ENCODE measurements at regions not wholly inside any gene's neighbourhood (a gene's known extent, or its start where the extent isn't known, plus 50 kb on each side); places are given as distances from the start of the nearest gene placed in this dataset.

DNA sequence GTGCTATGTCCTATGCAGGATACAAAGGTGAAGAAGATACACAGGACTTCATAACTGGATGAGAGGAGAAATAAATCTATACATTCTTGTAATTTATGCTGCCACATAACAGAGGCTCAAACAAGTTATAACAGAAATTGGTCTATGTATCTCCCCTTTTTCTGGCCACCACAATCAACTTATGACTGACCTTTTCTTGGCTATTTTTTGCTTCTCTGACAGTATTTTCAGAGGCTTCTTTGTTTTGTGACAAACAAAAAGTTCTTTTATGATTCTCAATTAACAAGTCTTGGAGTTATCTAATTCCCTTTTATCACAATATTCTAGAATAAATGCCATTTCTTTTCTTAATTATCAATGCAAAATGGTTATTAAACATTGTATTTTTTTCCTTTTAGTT, 953.0 kb upstream of the ZWINT start:
- H3K4me3 ChIP-seq (replicated peaks; ENCODE audit: low read depth, low read length), result no peak overlapping the region
- TF ChIP-seq, protein P1, sequence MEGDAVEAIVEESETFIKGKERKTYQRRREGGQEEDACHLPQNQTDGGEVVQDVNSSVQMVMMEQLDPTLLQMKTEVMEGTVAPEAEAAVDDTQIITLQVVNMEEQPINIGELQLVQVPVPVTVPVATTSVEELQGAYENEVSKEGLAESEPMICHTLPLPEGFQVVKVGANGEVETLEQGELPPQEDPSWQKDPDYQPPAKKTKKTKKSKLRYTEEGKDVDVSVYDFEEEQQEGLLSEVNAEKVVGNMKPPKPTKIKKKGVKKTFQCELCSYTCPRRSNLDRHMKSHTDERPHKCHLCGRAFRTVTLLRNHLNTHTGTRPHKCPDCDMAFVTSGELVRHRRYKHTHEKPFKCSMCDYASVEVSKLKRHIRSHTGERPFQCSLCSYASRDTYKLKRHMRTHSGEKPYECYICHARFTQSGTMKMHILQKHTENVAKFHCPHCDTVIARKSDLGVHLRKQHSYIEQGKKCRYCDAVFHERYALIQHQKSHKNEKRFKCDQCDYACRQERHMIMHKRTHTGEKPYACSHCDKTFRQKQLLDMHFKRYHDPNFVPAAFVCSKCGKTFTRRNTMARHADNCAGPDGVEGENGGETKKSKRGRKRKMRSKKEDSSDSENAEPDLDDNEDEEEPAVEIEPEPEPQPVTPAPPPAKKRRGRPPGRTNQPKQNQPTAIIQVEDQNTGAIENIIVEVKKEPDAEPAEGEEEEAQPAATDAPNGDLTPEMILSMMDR (IDR thresholded peaks at IDR 0.05; ENCODE audit: low read length, missing control alignments), result no peak
- DNase-seq (ENCODE audit: low read depth), result no peak

DNA sequence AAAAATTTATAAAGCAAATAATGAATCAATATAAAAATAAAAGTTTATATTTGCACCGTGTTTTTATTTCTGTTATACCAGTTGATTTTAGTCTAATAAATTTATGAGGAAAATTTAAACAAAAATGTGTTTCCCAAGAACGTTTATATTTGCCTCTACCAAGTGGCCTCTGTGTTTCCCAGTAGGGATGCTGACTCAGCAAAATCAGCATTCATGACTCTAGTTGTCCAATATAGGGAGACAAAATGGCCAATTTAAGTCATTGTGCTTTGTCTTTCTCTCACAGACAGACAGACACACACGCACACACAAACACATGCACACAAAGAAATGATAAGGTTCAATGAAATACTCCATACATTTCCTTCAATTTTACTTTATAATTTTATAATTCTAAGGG, 942.5 kb upstream of the ZWINT start:
- H3K4me3 ChIP-seq (replicated peaks; ENCODE audit: low read depth, low read length), result no peak overlapping the region
- TF ChIP-seq, protein P1 (IDR thresholded peaks at IDR 0.05; ENCODE audit: low read length, missing control alignments), result no peak
- no peak for DNase-seq (ENCODE audit: low read depth)

DNA sequence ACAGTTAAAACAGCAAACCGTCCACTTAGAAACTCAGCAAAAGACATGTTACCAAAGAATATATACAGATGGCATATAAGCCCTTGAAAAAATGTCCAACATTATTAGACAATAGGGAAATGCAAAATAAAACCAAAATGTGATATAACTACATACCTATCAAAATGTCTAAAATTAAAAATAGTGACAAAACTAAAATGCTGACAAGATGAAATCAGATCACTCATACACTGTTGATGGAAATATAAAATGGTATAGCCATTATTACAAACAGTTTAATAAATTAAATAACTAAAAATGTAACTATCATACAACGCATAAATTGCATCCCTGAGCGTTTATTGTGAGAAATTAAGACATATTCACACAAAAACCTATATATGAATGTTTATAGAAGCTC, 939.7 kb upstream of the ZWINT start:
- DNase-seq (ENCODE audit: low read depth), result no peak
- H3K4me3 ChIP-seq (replicated peaks; ENCODE audit: low read depth, low read length), result no peak overlapping the region
- TF ChIP-seq, protein P1 (IDR thresholded peaks at IDR 0.05; ENCODE audit: low read length, missing control alignments), result no peak

DNA sequence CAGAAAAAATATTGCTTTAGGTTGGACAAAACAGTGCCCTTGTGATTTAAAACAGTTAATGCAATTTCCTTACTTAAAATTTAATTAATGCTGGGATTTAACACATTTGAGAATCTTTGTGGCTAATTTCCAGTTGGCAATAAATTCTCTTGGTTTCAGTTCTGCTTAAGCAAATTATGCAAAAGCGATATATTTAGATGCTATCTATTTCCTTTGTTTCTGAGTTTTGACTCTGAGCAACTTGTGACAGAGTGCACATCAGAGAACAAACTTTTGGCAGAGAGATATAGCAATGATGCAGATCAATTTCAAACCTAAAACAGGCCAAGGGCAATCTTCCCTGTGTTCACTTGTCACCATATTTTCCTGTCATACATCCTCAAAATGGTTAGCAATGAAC, 933.6 kb upstream of the ZWINT start:
- DNase-seq (ENCODE audit: low read depth), result no peak
- TF ChIP-seq, protein P1 (IDR thresholded peaks at IDR 0.05; ENCODE audit: low read length, missing control alignments), result no peak
- H3K4me3 ChIP-seq (replicated peaks; ENCODE audit: low read depth, low read length), result no peak overlapping the region

DNA sequence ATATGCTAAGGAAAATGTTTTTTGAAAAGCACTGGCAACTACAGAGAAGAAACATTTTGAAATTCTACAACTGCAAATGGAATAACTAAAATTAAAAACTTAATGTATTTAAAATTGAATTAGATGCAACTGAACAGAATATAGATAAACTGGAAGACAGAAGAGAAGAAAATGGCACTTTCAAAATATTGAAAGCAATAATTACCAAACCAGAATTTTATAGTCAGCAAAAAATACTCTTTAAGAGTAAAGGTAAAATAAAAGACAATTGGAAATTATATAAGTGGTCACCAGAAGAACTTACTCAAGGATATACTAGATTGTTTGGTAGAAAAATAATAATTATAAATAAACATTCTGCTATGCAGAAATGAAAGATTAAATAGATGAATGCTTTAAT, 927.7 kb upstream of the ZWINT start:
- H3K4me3 ChIP-seq (replicated peaks; ENCODE audit: low read depth, low read length), result no peak overlapping the region
- TF ChIP-seq, protein P1 (IDR thresholded peaks at IDR 0.05; ENCODE audit: low read length, missing control alignments), result no peak
- no peak for DNase-seq (ENCODE audit: low read depth)

DNA sequence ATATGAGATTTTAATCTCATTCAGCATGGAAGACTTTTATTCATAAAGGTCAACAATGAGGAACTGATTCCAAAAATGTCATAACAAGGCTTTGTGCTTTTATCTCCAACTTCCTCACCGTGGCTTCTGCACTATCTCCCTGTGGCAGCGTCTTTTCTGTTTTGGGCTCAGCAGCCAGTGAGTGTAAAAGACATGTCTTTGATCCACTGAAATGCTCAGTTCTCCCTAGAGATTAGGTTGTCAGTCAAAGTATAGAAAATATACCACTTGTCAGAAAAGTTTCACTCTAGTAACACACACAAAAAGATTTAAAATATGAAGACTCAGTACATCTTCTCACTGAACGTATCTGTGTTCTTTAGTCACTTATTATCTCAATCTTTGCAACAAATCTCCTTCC, 901.8 kb upstream of the ZWINT start:
- no peak overlapping the region for H3K4me3 ChIP-seq (replicated peaks; ENCODE audit: low read depth, low read length)
- TF ChIP-seq, protein P1 (IDR thresholded peaks at IDR 0.05; ENCODE audit: low read length, missing control alignments), result no peak
- DNase-seq (ENCODE audit: low read depth), result no peak

DNA sequence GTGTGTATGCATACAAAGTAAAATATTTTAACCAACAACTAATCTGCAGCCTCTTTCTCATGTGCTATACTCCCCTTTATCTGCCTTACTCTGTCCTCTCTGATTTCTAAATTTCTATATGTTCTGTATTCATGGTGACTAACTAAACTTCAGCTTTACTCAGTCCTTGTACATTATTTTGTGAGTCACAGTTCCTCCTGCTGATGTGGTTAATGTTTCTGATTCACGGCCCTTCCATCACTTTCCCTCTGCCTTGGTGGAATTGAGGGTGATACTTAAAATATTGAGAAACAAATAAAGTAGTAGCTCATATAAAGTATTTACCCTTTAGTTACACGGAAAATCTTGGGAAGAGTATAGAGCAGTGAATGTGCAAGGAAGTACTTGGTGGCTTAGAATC, 899.1 kb upstream of the ZWINT start:
- no peak for DNase-seq (ENCODE audit: low read depth)
- no peak overlapping the region for H3K4me3 ChIP-seq (replicated peaks; ENCODE audit: low read depth, low read length)
- TF ChIP-seq, protein P1 (IDR thresholded peaks at IDR 0.05; ENCODE audit: low read length, missing control alignments), result no peak
